ENCODE measurements at regions not wholly inside any gene's neighbourhood (a gene's known extent, or its start where the extent isn't known, plus 50 kb on each side); places are given as distances from the start of the nearest gene placed in this dataset.
A peak's percentile ranks its signal among the peaks of the same experiment; 100 is the strongest.

DNA sequence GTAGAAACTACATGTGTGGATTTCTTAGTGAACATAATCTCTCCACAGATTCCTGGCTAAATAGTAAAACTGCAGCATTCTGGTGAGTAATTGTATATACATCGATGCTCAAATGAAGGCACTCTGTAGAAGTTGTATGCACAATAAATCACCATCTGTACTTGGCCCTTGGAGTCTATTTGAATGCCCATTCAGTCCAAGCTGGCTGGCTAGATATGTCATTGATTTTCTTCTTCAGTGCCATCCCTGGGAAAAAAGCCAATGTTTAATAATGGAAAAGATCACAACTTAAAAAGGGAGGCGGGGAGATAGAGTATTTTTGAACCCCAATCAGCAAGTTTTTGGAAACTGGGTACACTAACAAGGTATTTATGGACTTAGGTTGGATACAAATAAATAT lies 381.0 kb upstream of the TEX13C start:
- Mint-ChIP-seq H3K4me3 (no peak overlapping the region), H3K27ac (no peak overlapping the region), H3K4me1 (peaks cover 0 to 2% (median 0%) of the 10 kb centered on the region in 7 donors), H3K36me3 (peaks cover 0 to 3% (median 0%) of the 10 kb centered on the region in 5 donors), H3K27me3 (peaks cover 0 to 4% (median 3%) of the 10 kb centered on the region in 5 donors), H3K9me3 (peaks cover 0 to 2% (median 0%) of the 10 kb centered on the region in 11 donors)
- Histone ChIP-seq H3K36me3 (ENCODE audit: control insufficient read depth in 2 of 3, insufficient read depth in 3 of 3, low read length in 3 of 3) (no peaks in the 10 kb centered on the region), H3K4me1 (ENCODE audit: control insufficient read depth in 2 of 2, insufficient read depth in 2 of 2, low read length in 2 of 2) (no peaks in the 10 kb centered on the region), H3K27me3 (ENCODE audit: control insufficient read depth in 2 of 2, insufficient read depth in 2 of 2, low read length in 2 of 2) (no peaks in the 10 kb centered on the region), H3K4me3 (ENCODE audit: low read length) (no peak overlapping the region), H3K9me3 (ENCODE audit: control insufficient read depth in 2 of 3, low read length in 3 of 3) (no peaks in the 10 kb centered on the region), H3K27ac (ENCODE audit: low read depth, low read length) (no peak overlapping the region)
- ChIA-PET CTCF (no interaction called here), POLR2A (no interaction called here)
- ATAC-seq, result no peak
- intact Hi-C loops (cut with micrococcal nuclease), result no loop called here
- no peak for DNase-seq

DNA sequence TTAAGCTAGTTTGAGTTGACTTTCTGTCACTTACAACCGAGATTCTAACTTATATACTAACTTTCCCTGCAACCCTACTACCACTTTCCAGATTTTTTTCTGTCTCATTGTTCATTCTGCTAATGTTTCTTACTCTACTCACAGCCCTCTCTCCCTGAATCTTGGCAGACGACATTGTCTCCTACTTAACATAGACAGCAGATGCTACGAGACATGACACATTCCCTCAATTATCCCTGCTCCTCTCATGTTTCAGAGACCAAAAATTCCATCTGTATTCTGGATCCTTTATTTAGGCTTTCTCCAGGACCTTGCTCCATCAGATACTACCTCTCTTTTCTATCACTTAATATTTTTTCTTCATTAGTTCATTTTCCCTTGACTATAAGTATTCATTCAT lies 379.1 kb upstream of the TEX13C start:
- Histone ChIP-seq H3K36me3 (ENCODE audit: control insufficient read depth in 2 of 3, insufficient read depth in 3 of 3, low read length in 3 of 3) (no peaks in the 10 kb centered on the region), H3K27me3 (ENCODE audit: control insufficient read depth in 2 of 2, insufficient read depth in 2 of 2, low read length in 2 of 2) (no peaks in the 10 kb centered on the region), H3K4me1 (ENCODE audit: control insufficient read depth in 2 of 2, insufficient read depth in 2 of 2, low read length in 2 of 2) (no peaks in the 10 kb centered on the region), H3K27ac (ENCODE audit: low read depth, low read length) (no peak overlapping the region), H3K9me3 (ENCODE audit: control insufficient read depth in 2 of 3, low read length in 3 of 3) (no peaks in the 10 kb centered on the region), H3K4me3 (ENCODE audit: low read length) (no peak overlapping the region)
- H3K9me3 Mint-ChIP-seq, result no peaks in the 10 kb centered on the region
- ATAC-seq (no peak), DNase-seq (no peak)
- CTCF ChIA-PET, result no interaction called here
- H3K4me1 Mint-ChIP-seq, result peaks cover 0 to 2% (median 0%) of the 10 kb centered on the region in 7 donors
- H3K27me3 Mint-ChIP-seq, result peaks cover 0 to 4% (median 3%) of the 10 kb centered on the region in 5 donors
- POLR2A ChIA-PET, result no interaction called here
- intact Hi-C loops (cut with micrococcal nuclease), result no loop called here
- H3K27ac Mint-ChIP-seq, result no peak overlapping the region
- peaks cover 0 to 3% (median 0%) of the 10 kb centered on the region in 5 donors for H3K36me3 Mint-ChIP-seq
- no peak overlapping the region for H3K4me3 Mint-ChIP-seq

DNA sequence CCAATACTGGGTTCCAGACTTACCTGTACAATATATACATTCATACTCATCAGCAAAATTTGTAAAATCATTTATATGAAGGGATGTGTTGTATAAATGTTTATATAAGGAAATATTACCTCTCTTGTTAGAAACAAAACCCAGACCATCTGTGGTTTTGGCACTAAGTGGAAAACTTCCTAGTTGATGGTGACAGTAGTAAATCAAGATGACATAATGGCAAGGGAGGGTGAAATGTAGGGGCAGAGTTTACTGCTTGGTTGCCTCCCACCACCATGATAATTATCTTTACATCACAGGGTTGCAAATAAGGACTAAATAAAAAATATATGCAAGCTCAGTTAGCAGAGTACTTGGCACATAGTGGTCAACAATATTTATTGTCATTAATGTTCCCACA lies 365.3 kb upstream of the TEX13C start:
- H3K4me3 ChIP-seq (ENCODE audit: low read length), result no peak overlapping the region
- no peaks in the 10 kb centered on the region for H3K9me3 ChIP-seq (ENCODE audit: control insufficient read depth in 2 of 3, low read length in 3 of 3)
- Mint-ChIP-seq H3K4me1 (no peaks in the 10 kb centered on the region), H3K27me3 (no peaks in the 10 kb centered on the region), H3K4me3 (no peak overlapping the region), H3K27ac (no peak overlapping the region), H3K9me3 (peaks cover 0 to 2% (median 0%) of the 10 kb centered on the region in 11 donors), H3K36me3 (no peaks in the 10 kb centered on the region)
- no peak for DNase-seq
- H3K27ac ChIP-seq (ENCODE audit: low read depth, low read length), result no peak overlapping the region
- no peaks in the 10 kb centered on the region for H3K36me3 ChIP-seq (ENCODE audit: control insufficient read depth in 2 of 3, insufficient read depth in 3 of 3, low read length in 3 of 3)
- intact Hi-C loops (cut with micrococcal nuclease), result no loop called here
- CTCF ChIA-PET, result no interaction called here
- no peak for ATAC-seq
- H3K27me3 ChIP-seq (ENCODE audit: control insufficient read depth in 2 of 2, insufficient read depth in 2 of 2, low read length in 2 of 2), result no peaks in the 10 kb centered on the region
- no peaks in the 10 kb centered on the region for H3K4me1 ChIP-seq (ENCODE audit: control insufficient read depth in 2 of 2, insufficient read depth in 2 of 2, low read length in 2 of 2)
- POLR2A ChIA-PET, result no interaction called here

DNA sequence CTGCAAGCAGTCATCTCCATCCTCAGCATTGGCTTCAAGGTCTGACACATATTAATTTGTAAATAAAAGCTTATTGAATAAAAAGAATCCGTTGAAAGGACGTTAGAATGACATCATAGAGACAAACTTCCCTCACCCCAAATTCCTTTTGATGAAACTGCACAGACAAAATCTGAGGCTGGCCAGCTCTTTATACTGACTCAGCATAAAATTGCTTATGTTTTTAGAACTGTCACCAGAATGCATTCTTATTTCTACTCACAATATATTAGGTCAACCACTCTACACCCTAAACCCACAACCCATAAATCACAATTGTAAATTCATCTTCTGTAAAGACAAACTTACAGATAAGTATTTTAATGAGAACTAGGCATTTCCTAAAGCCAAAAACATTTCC lies 359.2 kb upstream of the TEX13C start:
- H3K9me3 Mint-ChIP-seq, result no peaks in the 10 kb centered on the region

DNA sequence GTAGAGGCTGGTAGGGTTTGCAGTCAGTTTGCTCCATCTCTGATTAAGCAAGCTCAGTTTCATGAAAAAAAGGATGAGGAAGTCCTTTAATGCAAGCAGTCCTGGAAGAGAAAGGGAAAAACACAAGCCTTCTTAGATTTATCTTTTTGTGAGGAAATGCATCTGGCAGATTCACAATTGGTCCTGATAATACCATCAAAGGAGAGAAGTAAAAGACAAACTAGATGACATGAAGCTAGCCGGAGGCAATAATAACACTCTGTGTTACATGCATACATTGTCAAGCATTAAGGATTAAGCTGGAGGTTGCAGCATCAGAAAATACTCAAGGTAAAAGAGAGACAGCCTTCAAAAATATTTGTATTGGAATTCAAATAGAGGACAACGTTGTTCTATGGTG lies 356.0 kb upstream of the TEX13C start, which contains the start of gene TENM1:
Gene TENM1 (minus strand): TSS at position 101 of the 400 bp plus-strand sequence.
- H3K4me3 ChIP-seq (ENCODE audit: low read length), result no peak within 1 kb of the TSS

More for the DNA sequence above, 359.2 kb upstream of the TEX13C start:
- Histone ChIP-seq H3K4me1 (ENCODE audit: control insufficient read depth in 2 of 2, insufficient read depth in 2 of 2, low read length in 2 of 2) (no peaks in the 10 kb centered on the region), H3K36me3 (ENCODE audit: control insufficient read depth in 2 of 3, insufficient read depth in 3 of 3, low read length in 3 of 3) (no peaks in the 10 kb centered on the region), H3K4me3 (ENCODE audit: low read length) (no peak overlapping the region), H3K9me3 (ENCODE audit: control insufficient read depth in 2 of 3, low read length in 3 of 3) (no peaks in the 10 kb centered on the region), H3K27me3 (ENCODE audit: control insufficient read depth in 2 of 2, insufficient read depth in 2 of 2, low read length in 2 of 2) (no peaks in the 10 kb centered on the region), H3K27ac (ENCODE audit: low read depth, low read length) (no peak overlapping the region)
- ATAC-seq (no peak), DNase-seq (no peak)
- Mint-ChIP-seq H3K4me1 (no peaks in the 10 kb centered on the region), H3K27me3 (peaks cover 0 to 6% (median 0%) of the 10 kb centered on the region in 5 donors), H3K27ac (no peak overlapping the region), H3K4me3 (no peak overlapping the region), H3K36me3 (no peaks in the 10 kb centered on the region)
- POLR2A ChIA-PET, result no interaction called here
- intact Hi-C loops (cut with micrococcal nuclease), result no loop called here
- CTCF ChIA-PET, result interaction anchor here (0.7 kb wide), 1 partner anchor 14 kb away, joined by 3 read pairs; no protein-coding TSS in a partner anchor

DNA sequence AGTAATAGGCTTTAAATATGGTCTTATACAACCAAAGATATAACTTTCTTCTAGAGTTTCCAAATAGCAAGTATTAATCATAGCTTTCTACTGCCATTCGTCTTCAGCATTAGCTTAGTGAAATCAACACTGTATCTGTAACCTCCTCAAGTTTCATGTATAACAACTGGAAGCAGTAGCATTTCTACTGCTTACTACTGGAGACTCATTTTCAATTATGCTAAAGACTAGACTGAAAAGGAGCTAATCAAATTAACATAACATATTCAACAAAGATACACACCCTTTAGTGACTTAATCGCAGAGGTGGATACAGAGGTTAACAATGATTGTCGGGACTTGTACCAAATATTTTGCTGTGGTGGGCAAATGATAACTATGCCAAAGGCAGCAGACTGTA lies 344.2 kb upstream of the TEX13C start:
- H3K9me3 Mint-ChIP-seq, result peaks cover 0 to 2% (median 0%) of the 10 kb centered on the region in 11 donors
- Histone ChIP-seq H3K4me3 (ENCODE audit: low read length) (no peak overlapping the region), H3K4me1 (ENCODE audit: control insufficient read depth in 2 of 2, insufficient read depth in 2 of 2, low read length in 2 of 2) (no peaks in the 10 kb centered on the region), H3K27me3 (ENCODE audit: control insufficient read depth in 2 of 2, insufficient read depth in 2 of 2, low read length in 2 of 2) (no peaks in the 10 kb centered on the region), H3K27ac (ENCODE audit: low read depth, low read length) (no peak overlapping the region), H3K9me3 (ENCODE audit: control insufficient read depth in 2 of 3, low read length in 3 of 3) (no peaks in the 10 kb centered on the region), H3K36me3 (ENCODE audit: control insufficient read depth in 2 of 3, insufficient read depth in 3 of 3, low read length in 3 of 3) (no peaks in the 10 kb centered on the region)
- no peak for DNase-seq
- intact Hi-C loops (cut with micrococcal nuclease), result no loop called here
- no peaks in the 10 kb centered on the region for H3K36me3 Mint-ChIP-seq
- H3K27ac Mint-ChIP-seq, result no peak overlapping the region
- no peak for ATAC-seq
- POLR2A ChIA-PET, result no interaction called here
- H3K27me3 Mint-ChIP-seq, result no peaks in the 10 kb centered on the region
- H3K4me3 Mint-ChIP-seq, result no peak overlapping the region
- H3K4me1 Mint-ChIP-seq, result no peaks in the 10 kb centered on the region
- CTCF ChIA-PET, result no interaction called here

More for the DNA sequence above, 356.0 kb upstream of the TEX13C start, which contains the start of gene TENM1:
- no peaks in the 10 kb centered on the region for H3K9me3 ChIP-seq (ENCODE audit: control insufficient read depth in 2 of 3, low read length in 3 of 3)
- Mint-ChIP-seq H3K27ac (no peak within 1 kb of the TSS), H3K9me3 (no peaks in the 10 kb centered on the region), H3K27me3 (peaks cover 0 to 6% (median 0%) of the 10 kb centered on the region in 5 donors), H3K4me1 (no peaks in the 10 kb centered on the region), H3K4me3 (no peak within 1 kb of the TSS), H3K36me3 (peaks cover 0 to 3% (median 0%) of the 10 kb centered on the region in 5 donors)
- ATAC-seq (no peak), DNase-seq (no peak)
- POLR2A ChIA-PET, result no interaction called here
- no peak within 1 kb of the TSS for H3K27ac ChIP-seq (ENCODE audit: low read depth, low read length)
- H3K27me3 ChIP-seq (ENCODE audit: control insufficient read depth in 2 of 2, insufficient read depth in 2 of 2, low read length in 2 of 2), result no peaks in the 10 kb centered on the region
- no peaks in the 10 kb centered on the region for H3K36me3 ChIP-seq (ENCODE audit: control insufficient read depth in 2 of 3, insufficient read depth in 3 of 3, low read length in 3 of 3)
- intact Hi-C loops (cut with micrococcal nuclease), result no loop called here
- CTCF ChIA-PET, result no interaction called here
- H3K4me1 ChIP-seq (ENCODE audit: control insufficient read depth in 2 of 2, insufficient read depth in 2 of 2, low read length in 2 of 2), result no peaks in the 10 kb centered on the region

DNA sequence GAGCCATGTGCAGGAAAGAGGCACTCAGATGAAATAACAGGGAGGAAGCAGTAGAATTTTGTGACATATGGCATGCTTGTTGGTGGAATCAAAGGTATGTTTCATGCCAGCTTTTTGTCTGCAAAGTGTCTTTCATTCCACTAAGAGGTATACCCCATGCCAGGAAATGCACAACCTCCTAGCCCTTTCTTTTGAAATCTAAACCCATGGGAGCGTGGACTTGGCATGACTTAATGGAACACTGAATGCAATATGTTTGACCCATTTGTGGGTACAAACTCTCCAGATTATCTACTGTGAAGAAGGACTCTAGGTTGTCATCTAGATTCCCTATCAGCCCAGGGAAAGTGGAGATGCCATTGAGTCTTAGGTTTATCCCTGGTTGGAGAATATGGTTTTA lies 338.3 kb upstream of the TEX13C start:
- Histone ChIP-seq H3K36me3 (ENCODE audit: control insufficient read depth in 2 of 3, insufficient read depth in 3 of 3, low read length in 3 of 3) (no peaks in the 10 kb centered on the region), H3K9me3 (ENCODE audit: control insufficient read depth in 2 of 3, low read length in 3 of 3) (no peaks in the 10 kb centered on the region), H3K4me1 (ENCODE audit: control insufficient read depth in 2 of 2, insufficient read depth in 2 of 2, low read length in 2 of 2) (no peaks in the 10 kb centered on the region), H3K27me3 (ENCODE audit: control insufficient read depth in 2 of 2, insufficient read depth in 2 of 2, low read length in 2 of 2) (no peaks in the 10 kb centered on the region), H3K4me3 (ENCODE audit: low read length) (no peak overlapping the region), H3K27ac (ENCODE audit: low read depth, low read length) (no peak overlapping the region)
- Mint-ChIP-seq H3K27me3 (peaks cover 0 to 3% (median 0%) of the 10 kb centered on the region in 5 donors), H3K36me3 (no peaks in the 10 kb centered on the region), H3K27ac (no peak overlapping the region), H3K9me3 (peaks cover 0 to 2% (median 0%) of the 10 kb centered on the region in 11 donors), H3K4me1 (peaks cover 0 to 15% (median 0%) of the 10 kb centered on the region in 7 donors), H3K4me3 (peak overlapping the region in 1 of 10 donors; percentile 22)
- DNase-seq (no peak), ATAC-seq (no peak)
- ChIA-PET CTCF (no interaction called here), POLR2A (no interaction called here)
- intact Hi-C loops (cut with micrococcal nuclease), result no loop called here
